Endothelial cell of umbilical vein (primary cell): ENCODE measurements at regions not wholly inside any gene's neighbourhood (a gene's known extent, or its start where the extent isn't known, plus 50 kb on each side); places are given as distances from the start of the nearest gene placed in this dataset.

Experiments
- BruUV-seq: library from RNA; stranded (reverse); fragments of 400-500 nt; replicated peaks from 2 replicates; lab custom pipeline; 2021; lab: Mats Ljungman, UMichigan
- CTCF ChIA-PET: fragments of 300-600, 350-600 bp; sonication (Branson Sonifier 250); formaldehyde crosslinking; loops from one replicate; lab custom pipeline; 2021; ENCODE audit warnings: antibody characterized with exemption, inconsistent platforms; lab: Charles Lee
- POLR2A ChIA-PET: fragments of 300-600, 350-600 bp; sonication (Branson Sonifier 250); formaldehyde crosslinking; loops from one replicate; lab custom pipeline; 2021; ENCODE audit warnings: antibody characterized with exemption, inconsistent platforms; lab: Charles Lee
- DNase-seq: peaks from one replicate; pipeline ENCODE4 v3.0.0-alpha.2; 2011; ENCODE audit warnings: low read depth, low spot score
- FAIRE-seq: peaks from 2 replicates; lab custom pipeline; 2011; peaks lifted over from hg19 to GRCh38; lab: Jason Lieb, UNC
- H2AFZ ChIP-seq: 2 replicates; pipeline ENCODE4 v1.6.0; 2012; ENCODE audit warnings: low read depth, low read length, control low read depth, inconsistent platforms
- H3K27ac ChIP-seq: 2 replicates; pipeline ENCODE4 v1.5.1; 2011; ENCODE audit warnings: low read depth, mild to moderate bottlenecking, control low read depth, low read length, moderate library complexity; ENCODE audit not compliant: insufficient read depth
- H3K27me3 ChIP-seq, 2 experiments: 2 replicates each; pipeline versions ENCODE4 v1.6.0 to v1.6.1; 2011; ENCODE audit warnings: low read length in 2 of 2, mixed read lengths in 1 of 2; ENCODE audit not compliant: control insufficient read depth in 2 of 2, insufficient read depth in 2 of 2
- H3K36me3 ChIP-seq, 2 experiments: 2 replicates in 1 of 2; 3 replicates in 1 of 2; pipeline ENCODE4 v1.5.1; 2011; ENCODE audit warnings: low read length in 2 of 2, mild to moderate bottlenecking in 1 of 2, moderate library complexity in 1 of 2; ENCODE audit not compliant: control insufficient read depth in 2 of 2, insufficient read depth in 2 of 2; ENCODE audit errors: extremely low read depth in 1 of 2
- H3K4me1 ChIP-seq: 3 replicates; pipeline ENCODE4 v1.5.1; 2011; ENCODE audit warnings: mild to moderate bottlenecking, low read length; ENCODE audit not compliant: control insufficient read depth, insufficient read depth; ENCODE audit errors: extremely low read depth
- H3K4me2 ChIP-seq: 2 replicates; pipeline ENCODE4 v1.6.1; 2011; ENCODE audit warnings: low read length, control low read depth, mixed read lengths; ENCODE audit not compliant: insufficient read depth
- H3K4me3 ChIP-seq, 3 experiments: fragments of 200-600 bp in 1 of 3; sonication (generic), shearing (Covaris generic) in 1 of 3; replicated peaks in 1 of 3; 2 replicates each; pipeline ENCODE4 v1.5.1; 2011 to 2016; ENCODE audit warnings: control low read depth in 3 of 3, low read length in 3 of 3, mild to moderate bottlenecking in 2 of 3, inconsistent platforms in 1 of 3, low read depth in 1 of 3, moderate library complexity in 1 of 3; ENCODE audit not compliant: insufficient read depth in 1 of 3
- H3K79me2 ChIP-seq: 2 replicates; pipeline ENCODE4 v1.6.0; 2012; ENCODE audit warnings: low read length, inconsistent platforms; ENCODE audit not compliant: control insufficient read depth, insufficient read depth
- H3K9ac ChIP-seq: replicated peaks from 2 replicates; pipeline ENCODE3; 2011; ENCODE audit warnings: low read length, control low read depth; ENCODE audit not compliant: insufficient read depth; ENCODE audit errors: extremely low read depth
- H3K9me1 ChIP-seq: replicated peaks from 3 replicates; pipeline ENCODE4 v1.6.0; 2011; ENCODE audit warnings: mild to moderate bottlenecking, low read length; ENCODE audit not compliant: control insufficient read depth, insufficient read depth; ENCODE audit errors: extremely low read depth
- H3K9me3 ChIP-seq: replicated peaks from 2 replicates; pipeline ENCODE4 v1.5.1; 2012; ENCODE audit warnings: low read length, inconsistent platforms; ENCODE audit not compliant: control insufficient read depth, insufficient read depth
- H4K20me1 ChIP-seq: replicated peaks from 2 replicates; pipeline ENCODE3; 2011; ENCODE audit warnings: mild to moderate bottlenecking, low read length; ENCODE audit not compliant: control insufficient read depth, insufficient read depth; ENCODE audit errors: extremely low read depth
- EZH2 ChIP-seq: IDR thresholded peaks from 2 replicates; pipeline ENCODE4 v1.6.1; 2012; ENCODE audit warnings: borderline replicate concordance, low read depth, mild to moderate bottlenecking, moderate library complexity, low read length, inconsistent platforms; ENCODE audit not compliant: severe bottlenecking
- FOS ChIP-seq: IDR thresholded peaks from 2 replicates; pipeline ENCODE4 v1.6.1; 2011; ENCODE audit warnings: mild to moderate bottlenecking, low read length, moderate library complexity, borderline replicate concordance; ENCODE audit not compliant: insufficient read depth
- GATA2 ChIP-seq: IDR thresholded peaks from 2 replicates; pipeline ENCODE4 v1.7.0; 2011; ENCODE audit warnings: low read depth, mild to moderate bottlenecking, moderate library complexity, mixed read lengths, low read length; ENCODE audit not compliant: insufficient read length, insufficient read depth
- JUN ChIP-seq: IDR thresholded peaks from 2 replicates; pipeline ENCODE4 v1.6.1; 2011; ENCODE audit warnings: borderline replicate concordance, low read depth; ENCODE audit not compliant: insufficient read length, insufficient read depth
- MYC ChIP-seq: IDR thresholded peaks from one replicate; pipeline ENCODE4 v1.6.1; 2011; ENCODE audit warnings: mild to moderate bottlenecking, low read depth, low read length
- POLR2A ChIP-seq: IDR thresholded peaks from 2 replicates; pipeline ENCODE4 v1.6.1; 2012; ENCODE audit warnings: low read depth, mild to moderate bottlenecking, control low read depth, low read length
- POLR2AphosphoS5 ChIP-seq: IDR thresholded peaks from 2 replicates; pipeline ENCODE4 v1.6.1; 2012; ENCODE audit warnings: low read depth, mild to moderate bottlenecking, control low read depth, low read length, moderate library complexity; ENCODE audit not compliant: insufficient read depth
- dilution Hi-C: fragments of 300-500 bp; cut with MboI; formaldehyde crosslinking; loops from one replicate; pipeline ENCODE4 v1.15.0; 2019; ENCODE audit warnings: low sequenced_read_pairs; ENCODE audit not compliant: extremely low pct_ligation_motif_present
- intact Hi-C: fragments of 100-400 bp; cut with micrococcal nuclease; formaldehyde crosslinking; loops from one replicate; pipeline ENCODE4 v1.10.0; 2022
- TF ChIP-seq, protein P1 (sequence below), 2 donors: IDR thresholded peaks; 1 replicate in 1 of 2; 2 replicates in 1 of 2; pipeline ENCODE4 v1.5.1; 2011; ENCODE audit warnings: low read length in 2 of 2, mild to moderate bottlenecking in 2 of 2, moderate library complexity in 2 of 2, control low read depth in 1 of 2, inconsistent platforms in 1 of 2, low read depth in 1 of 2; ENCODE audit not compliant: insufficient read depth in 1 of 2; ENCODE audit errors: extremely low read depth in 1 of 2

DNA sequence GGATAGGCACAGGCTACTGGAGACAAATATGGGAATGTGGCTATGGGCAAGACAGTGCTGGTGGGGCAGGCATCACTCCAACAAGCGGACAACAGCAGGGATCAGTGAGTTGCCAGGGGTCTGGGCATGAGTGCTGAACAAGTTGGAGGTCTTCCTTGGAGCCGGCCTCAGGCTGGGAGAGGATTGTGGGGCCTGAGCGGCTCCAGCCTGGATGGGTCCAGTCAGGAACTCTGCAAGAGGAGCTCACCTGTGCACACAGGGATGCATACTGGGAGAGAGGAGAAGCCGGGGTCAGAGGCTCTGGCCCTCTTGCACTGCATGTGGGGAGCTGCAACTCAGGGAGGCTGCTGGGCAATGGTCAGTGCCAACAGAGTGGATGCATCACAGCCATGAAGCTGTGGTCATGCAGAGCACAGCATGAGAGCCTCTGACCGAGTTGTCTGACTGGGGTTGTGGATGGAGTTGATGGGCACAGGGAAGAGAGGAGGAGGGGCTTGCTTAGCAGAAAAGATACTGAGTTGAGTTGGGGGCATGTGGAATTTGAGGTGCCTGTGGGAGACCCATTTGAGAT is 204.0 kb upstream of the ZNF32 start:
- intact Hi-C loops = no loop called here
- FAIRE-seq = no peak
- CTCF ChIA-PET = no interaction called here

More for the DNA sequence above, 204.0 kb upstream of the ZNF32 start:
- dilution Hi-C loops = no loop called here
- no peak overlapping the region for H3K4me2 ChIP-seq
- no peak overlapping the region for H3K9ac ChIP-seq
- no peaks in the 10 kb centered on the region for H3K36me3 ChIP-seq
- H3K4me3 ChIP-seq = no peak overlapping the region
- TF ChIP-seq FOS (no peak), GATA2 (no peak), EZH2 (no peak), JUN (no peak), POLR2A (no peak), POLR2AphosphoS5 (no peak), MYC (no peak)
- TF ChIP-seq, protein P1, sequence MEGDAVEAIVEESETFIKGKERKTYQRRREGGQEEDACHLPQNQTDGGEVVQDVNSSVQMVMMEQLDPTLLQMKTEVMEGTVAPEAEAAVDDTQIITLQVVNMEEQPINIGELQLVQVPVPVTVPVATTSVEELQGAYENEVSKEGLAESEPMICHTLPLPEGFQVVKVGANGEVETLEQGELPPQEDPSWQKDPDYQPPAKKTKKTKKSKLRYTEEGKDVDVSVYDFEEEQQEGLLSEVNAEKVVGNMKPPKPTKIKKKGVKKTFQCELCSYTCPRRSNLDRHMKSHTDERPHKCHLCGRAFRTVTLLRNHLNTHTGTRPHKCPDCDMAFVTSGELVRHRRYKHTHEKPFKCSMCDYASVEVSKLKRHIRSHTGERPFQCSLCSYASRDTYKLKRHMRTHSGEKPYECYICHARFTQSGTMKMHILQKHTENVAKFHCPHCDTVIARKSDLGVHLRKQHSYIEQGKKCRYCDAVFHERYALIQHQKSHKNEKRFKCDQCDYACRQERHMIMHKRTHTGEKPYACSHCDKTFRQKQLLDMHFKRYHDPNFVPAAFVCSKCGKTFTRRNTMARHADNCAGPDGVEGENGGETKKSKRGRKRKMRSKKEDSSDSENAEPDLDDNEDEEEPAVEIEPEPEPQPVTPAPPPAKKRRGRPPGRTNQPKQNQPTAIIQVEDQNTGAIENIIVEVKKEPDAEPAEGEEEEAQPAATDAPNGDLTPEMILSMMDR (IDR thresholded peaks at IDR 0.05; ENCODE audit: extremely low read depth in 1 of 2, insufficient read depth in 1 of 2, low read depth in 1 of 2, low read length in 2 of 2) = no peak
- H2AFZ ChIP-seq = no peak overlapping the region
- H3K9me3 ChIP-seq = no peaks in the 10 kb centered on the region
- no TSS peak for BruUV-seq
- H3K4me1 ChIP-seq = peaks cover 8% of the 10 kb centered on the region
- DNase-seq = no peak
- no peaks in the 10 kb centered on the region for H3K9me1 ChIP-seq
- POLR2A ChIA-PET = no interaction called here
- no peak overlapping the region for H3K27ac ChIP-seq
- no peaks in the 10 kb centered on the region for H3K79me2 ChIP-seq
- no peaks in the 10 kb centered on the region for H4K20me1 ChIP-seq
- peaks cover 0 to 1% of the 10 kb centered on the region in 2 experiments for H3K27me3 ChIP-seq
